ENCODE measurements at regions not wholly inside any gene's neighbourhood (a gene's known extent, or its start where the extent isn't known, plus 50 kb on each side); places are given as distances from the start of the nearest gene placed in this dataset.

GRCh38 chr4:34419871-34420270 lies 1824.4 kb downstream of the ARAP2 start:
- TF ChIP-seq CTCF (IDR thresholded peaks at IDR 0.05) (no peak), ZFX (IDR thresholded peaks at IDR 0.05; ENCODE audit: borderline replicate concordance) (no peak)

Measured in 22Rv1 (cell line).